ENCODE measurements at regions not wholly inside any gene's neighbourhood (a gene's known extent, or its start where the extent isn't known, plus 50 kb on each side); places are given as distances from the start of the nearest gene placed in this dataset.

GRCh38 chr2:103667335-103667884 lies 905.6 kb downstream of the TMEM182 start:
- no peak for DNase-seq (ENCODE audit: low read depth)
- TF ChIP-seq CTCF (conservative IDR thresholded peaks at IDR 0.05; ENCODE audit: control insufficient read depth, insufficient read depth, low read depth, low read length) = no peak
- H3K4me3 ChIP-seq (ENCODE audit: control insufficient read depth, low read depth, low read length) = no peak overlapping the region

- no peak overlapping the region for H3K4me3 ChIP-seq (ENCODE audit: control insufficient read depth, low read depth, low read length)
- no peak for DNase-seq (ENCODE audit: low read depth)
- TF ChIP-seq CTCF (conservative IDR thresholded peaks at IDR 0.05; ENCODE audit: control insufficient read depth, insufficient read depth, low read depth, low read length) = no peak
Measured at GRCh38 chr2:103669531-103669930, 907.7 kb downstream of the TMEM182 start.
